Fibroblast of gingiva (primary cell): ENCODE measurements at regions not wholly inside any gene's neighbourhood (a gene's known extent, or its start where the extent isn't known, plus 50 kb on each side); places are given as distances from the start of the nearest gene placed in this dataset.

Source experiments
- DNase-seq: peaks from one replicate; pipeline ENCODE4 v3.0.0-alpha.2; 2011; ENCODE audit warnings: low read depth

DNA sequence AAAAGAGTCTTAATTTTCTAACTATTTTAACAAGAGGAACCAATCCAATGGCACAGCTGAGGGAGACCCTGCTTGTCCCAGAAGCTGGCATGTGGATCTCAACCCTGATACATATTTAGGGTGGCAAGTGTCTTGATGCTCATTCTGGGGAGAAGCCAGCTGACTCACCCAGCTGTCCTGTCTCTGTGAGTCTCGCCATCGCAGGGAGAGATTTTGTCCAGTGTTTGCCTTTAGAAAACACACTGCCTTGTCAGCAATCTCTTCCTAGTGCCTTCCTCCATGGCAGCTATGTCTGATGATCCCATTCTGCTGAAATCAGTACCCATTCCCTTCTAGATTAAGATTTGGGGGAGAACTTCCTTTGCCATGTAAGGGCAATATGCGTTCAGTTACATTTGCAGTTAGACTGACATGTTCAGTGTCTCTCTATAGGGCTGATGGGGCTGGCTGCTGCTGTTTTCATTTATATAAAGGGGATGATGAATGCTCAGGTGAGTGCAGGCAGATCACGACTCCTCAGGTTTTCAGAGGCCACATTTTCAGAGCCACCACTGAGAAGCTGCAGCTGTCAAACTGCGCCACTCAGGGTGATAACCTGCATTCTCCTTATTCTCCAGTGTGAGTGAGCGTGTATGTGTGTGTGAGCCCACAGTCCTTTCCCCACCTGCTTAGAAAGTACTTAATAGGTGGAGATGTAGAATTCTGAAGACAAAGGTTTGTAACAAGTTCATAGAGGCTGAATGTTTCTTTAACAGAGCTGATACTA, 217.0 kb downstream of the GAS1 start:
- no peak for DNase-seq

GRCh38 chr9:86724529-86724928, 222.8 kb downstream of the GAS1 start:
- DNase-seq, result no peak

DNA sequence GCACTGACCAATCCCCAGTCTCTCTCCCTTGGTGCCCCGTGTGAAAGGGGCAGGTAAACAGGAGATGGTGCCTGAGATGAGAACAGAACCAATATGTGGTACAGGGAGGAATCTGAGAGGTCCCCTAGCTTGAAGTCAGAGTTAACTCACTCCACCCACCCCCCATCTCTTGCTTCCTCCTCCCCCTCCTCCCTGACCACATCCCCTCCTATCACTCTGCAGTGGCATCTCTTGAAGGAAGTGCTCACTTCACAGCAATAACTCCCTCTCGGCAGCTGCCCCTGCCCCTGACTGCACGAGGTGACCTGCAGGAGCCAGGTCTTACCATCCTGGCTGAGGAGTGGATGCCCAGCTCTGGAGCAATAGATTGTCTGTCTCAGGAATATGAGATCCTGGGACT, 224.0 kb downstream of the GAS1 start:
- no peak for DNase-seq

DNA sequence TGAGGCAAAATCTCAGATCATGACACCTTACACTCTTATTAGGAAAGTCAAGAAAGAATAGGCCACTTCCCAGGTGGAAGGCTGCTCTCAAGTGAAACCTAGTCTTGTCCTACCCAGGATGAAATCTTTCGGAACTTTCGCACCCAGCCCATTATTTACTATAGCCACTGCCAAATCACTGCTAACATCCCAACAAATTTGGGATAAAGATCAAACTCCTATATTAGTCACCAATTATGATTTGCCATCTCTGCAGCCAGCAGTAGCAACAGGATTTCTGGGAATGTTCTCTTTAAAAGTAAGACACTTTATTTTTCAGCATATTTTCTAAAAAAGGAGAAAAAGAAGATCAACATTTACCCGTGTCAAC, 224.6 kb downstream of the GAS1 start:
- DNase-seq, result peak; percentile 23

DNA sequence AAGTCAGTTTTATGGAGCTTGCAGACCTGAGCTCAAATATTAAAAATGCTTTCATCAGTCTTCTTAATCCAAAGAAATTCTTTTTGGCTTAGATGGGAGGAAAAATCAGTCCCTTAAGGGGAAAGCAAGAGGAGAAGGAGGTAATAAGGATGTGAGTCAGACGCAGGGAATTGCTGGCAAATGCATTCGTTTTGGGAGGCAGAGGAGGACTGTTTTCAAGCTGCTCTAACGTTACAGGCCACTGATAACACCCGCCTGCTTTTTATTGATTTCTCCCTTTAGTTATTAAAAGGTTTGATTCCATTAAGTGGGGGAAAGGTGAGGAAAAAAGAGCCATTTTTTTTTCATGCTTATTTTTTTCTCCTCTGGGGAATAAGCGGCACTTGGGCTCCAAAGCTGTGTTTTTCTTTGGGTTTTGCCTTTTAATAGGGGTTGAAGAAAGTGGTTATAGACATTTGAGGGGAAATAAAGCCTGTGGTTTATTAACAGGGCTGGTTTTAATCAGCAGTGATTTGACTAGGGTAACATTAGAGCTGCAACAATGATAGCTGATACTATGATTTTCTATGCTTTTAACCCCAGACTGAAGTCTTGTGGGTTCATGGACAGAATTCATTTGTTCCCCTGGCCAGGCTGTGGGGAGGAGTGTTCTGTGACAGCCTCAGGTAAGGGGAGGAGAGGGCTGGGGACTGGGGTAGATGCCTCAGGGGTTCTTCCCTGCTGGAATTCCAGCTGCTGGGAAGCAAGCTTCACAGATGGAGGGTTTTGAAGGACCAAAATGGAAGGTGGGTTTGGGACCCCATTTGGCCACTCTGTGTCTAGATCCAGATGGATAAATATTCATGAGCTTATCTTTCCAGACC, 225.2 kb downstream of the GAS1 start:
- DNase-seq, result peak; percentile 93

DNA sequence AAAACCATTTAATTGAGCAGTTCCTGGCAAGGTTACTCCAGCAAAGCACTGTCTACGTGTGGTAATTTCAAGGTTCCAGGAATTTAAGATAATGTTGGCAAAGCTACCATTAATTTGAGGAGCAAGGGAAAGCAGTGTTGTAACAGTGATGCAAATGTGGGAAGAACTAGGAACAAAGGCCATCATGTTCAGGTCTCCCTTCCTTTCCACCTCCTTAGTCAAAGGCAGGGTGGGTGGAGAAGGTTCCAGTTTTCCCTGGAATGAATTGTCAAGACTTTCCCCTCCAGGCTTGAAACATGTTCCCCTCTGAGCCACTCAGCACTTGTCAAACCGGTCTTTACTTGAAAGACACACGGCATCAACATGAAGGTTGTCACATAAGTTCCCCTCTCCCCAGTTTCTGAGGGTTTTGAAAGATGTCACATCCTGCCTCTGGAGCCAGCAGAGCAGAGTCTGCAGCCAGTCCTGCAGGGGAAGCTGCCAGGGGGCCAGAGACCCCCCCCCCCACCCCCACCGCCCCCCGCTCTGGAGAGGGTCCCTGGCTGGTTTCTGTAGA, 226.0 kb downstream of the GAS1 start:
- peak; percentile 60 for DNase-seq

DNA sequence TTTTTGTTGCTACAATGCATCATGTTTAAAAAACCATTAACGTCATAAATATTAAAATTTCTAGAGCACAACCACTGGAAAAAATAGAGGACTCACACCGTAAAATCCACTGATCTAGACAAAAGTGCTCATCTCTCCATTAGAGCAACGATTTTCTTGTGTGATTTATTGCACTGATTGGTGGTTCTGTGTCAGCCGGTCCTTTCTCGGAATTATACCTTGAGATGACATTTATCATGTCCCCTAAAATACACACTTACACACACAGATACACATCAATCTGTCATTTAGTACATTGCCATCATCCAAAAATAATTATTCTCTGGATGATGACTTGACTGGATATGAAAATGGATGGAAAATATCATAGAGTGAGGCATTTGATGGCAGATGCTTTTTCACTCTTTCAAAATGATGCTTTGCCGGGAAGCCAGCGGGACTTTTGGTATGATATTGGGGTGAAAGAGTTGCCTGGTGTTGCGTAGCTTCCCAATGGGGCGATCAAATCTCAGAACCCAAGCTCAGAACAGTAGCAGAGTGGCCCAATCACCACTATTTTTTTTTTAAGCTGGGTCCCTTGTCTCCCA, 226.6 kb downstream of the GAS1 start:
- no peak for DNase-seq

- no peak for DNase-seq
These were observed 228.8 kb downstream of the GAS1 start for GRCh38 chr9:86718388-86719049.

- DNase-seq, result no peak
These were observed 230.9 kb downstream of the GAS1 start for GRCh38 chr9:86716326-86716922.

GRCh38 chr9:86714999-86715398, 232.3 kb downstream of the GAS1 start:
- peak; percentile 36 for DNase-seq

DNA sequence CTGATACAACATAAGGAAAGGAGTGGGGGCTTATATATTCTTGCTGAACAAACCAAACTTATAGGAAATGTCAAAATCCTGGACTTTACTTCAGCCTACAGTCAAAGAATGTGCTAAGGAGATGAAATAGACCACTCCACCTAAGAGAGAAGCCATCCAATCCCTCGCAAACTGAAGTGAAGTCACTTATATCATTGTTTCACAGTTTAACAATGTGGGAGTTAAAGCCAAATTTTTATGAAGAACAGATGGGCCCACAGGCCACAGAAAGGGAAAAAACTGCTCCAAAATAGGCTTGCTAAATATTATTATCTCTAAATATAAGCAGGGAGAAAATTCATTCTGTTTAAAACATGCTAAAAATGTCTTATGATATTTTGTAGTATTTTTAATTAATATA, 233.3 kb downstream of the GAS1 start:
- peak; percentile 69 for DNase-seq

GRCh38 chr9:86713470-86713869, 233.8 kb downstream of the GAS1 start:
- peak; percentile 69 for DNase-seq

DNA sequence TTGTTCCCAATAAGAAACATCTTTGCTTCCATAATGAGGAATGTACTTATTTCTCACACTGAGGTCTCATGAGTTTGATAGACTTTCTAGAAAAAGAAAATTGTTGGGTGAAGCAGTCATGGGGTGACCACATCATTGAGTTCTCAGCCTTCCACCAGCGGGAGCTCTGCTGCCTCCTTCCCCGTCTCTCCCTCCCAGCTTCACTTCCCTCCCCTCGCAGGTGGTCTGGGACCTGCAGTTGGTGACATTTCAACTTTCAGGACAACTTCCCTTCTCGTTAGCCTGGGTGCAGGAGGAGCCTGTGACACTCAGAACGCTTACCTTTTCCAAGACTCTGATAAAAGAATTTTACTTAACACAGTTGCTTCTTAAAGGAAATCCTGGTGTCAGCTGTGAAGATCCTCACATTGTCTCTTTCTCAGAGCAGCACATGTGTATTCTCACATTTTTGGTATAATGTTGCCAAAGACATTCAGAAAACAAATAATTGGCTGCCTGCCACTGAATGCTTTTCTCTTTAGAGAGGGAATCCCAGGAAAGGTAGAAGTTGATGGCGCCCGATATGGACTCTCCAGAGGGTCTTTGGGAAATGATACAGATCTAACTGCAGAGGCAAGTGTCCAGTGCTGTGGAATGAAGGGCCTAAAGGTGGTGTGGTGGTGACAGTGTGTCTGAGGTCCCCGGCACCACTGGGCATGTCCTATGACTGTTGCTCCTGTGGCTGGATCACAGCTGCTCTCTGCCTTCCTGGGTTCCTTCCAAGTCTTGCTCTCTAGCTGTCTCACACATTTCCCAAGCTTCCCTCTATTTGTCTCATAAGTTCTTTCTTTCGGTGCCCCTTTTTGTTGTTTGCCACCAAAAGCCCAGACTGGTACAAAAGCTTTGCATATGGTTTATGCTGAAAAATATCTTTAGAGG, 238.1 kb downstream of the GAS1 start:
- DNase-seq, result no peak

GRCh38 chr9:86707932-86708510, 239.3 kb downstream of the GAS1 start:
- DNase-seq, result no peak

DNA sequence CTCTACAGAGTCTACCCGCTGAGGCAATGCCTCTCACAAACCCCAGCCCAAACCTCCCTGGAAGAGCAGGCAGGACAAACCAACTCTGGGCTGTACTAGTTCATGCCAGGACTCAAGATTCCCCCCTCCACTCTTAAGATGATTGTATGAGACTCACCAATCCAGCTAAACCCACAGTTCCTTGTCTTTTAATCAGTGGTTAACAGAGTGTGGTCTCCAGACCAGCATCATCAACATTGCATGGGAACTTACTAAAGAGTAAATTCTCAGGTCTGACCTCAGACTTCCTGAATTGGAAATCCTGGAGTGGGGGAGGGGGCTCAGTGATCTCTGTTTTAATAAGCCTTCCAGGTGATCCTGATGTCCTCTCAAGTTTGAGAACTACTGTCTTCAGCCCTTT, 240.9 kb downstream of the GAS1 start:
- no peak for DNase-seq

DNA sequence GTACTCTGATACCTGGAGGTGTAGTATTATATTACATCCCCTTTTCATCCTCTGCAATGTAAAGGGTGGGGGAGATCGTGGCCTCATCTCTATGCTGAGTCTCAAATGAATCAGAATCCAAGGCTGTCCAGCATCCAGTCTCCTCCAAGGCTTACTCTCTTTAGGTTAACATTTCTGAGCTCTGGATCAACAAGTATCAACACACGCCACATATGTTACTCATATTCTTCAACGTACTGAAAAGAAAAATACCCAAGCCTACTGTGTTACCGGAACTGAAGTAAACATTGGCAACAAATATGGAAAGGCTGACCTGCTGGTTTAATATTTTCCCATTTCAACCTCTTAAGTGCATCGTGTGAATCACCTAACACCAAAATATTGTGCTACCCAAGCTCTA, 241.8 kb downstream of the GAS1 start:
- DNase-seq, result no peak

DNA sequence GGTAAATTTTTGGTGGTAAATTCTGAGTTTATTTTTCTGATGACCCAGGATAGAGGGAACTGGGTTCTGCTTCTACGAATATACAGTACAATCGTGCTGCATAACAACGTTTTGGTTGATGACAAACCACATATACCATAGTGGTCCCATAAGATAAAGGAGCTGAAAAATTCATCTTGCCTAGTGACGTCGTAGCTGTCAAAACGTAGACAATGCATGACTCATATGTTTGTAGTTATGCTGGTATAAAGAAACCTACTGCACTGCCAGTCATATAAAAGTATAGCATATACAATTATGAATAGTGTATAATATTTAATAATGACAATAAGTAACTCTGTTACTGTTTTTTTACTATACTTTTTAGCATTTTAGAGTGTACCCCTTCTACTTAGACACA, 244.0 kb downstream of the GAS1 start:
- no peak for DNase-seq

GRCh38 chr9:86700629-86701028, 246.7 kb downstream of the GAS1 start:
- peak; percentile 42 for DNase-seq

GRCh38 chr9:86697999-86698398, 249.3 kb downstream of the GAS1 start:
- DNase-seq, result no peak

- no peak for DNase-seq
These were observed 250.1 kb downstream of the GAS1 start for GRCh38 chr9:86697213-86697612.
